ENCODE measurements at regions not wholly inside any gene's neighbourhood (a gene's known extent, or its start where the extent isn't known, plus 50 kb on each side); places are given as distances from the start of the nearest gene placed in this dataset.
"Not testable (repeated sequence)": the region's sequence is repeated elsewhere in the genome, so short reads cannot be mapped to it uniquely, and the experiment has no call there.

GRCh38 chr15:93413745-93414144 lies 324.7 kb upstream of the RGMA start:
- DNase-seq = no peak

DNA sequence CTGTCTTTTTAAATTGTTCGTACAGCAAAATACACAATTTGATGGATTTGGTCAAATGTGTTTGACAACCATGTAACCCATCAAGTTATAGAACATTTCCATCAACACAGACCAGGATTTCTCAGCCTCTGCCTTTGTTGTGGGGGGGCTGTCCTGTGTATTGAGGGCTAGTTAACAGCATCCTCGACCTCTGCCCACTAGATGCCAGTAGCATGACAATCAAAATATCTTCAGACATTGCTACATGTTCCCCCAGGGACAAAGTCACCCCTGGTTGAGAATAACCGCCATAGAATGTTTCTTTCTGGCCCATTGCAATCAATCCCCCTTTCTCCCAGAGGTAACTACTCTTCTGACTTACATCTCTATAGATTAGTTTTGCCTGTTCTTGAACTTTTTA lies 310.1 kb upstream of the RGMA start:
- no peak for DNase-seq

- DNase-seq = no peak
Measured at GRCh38 chr15:93389211-93389610, 300.2 kb upstream of the RGMA start.

DNA sequence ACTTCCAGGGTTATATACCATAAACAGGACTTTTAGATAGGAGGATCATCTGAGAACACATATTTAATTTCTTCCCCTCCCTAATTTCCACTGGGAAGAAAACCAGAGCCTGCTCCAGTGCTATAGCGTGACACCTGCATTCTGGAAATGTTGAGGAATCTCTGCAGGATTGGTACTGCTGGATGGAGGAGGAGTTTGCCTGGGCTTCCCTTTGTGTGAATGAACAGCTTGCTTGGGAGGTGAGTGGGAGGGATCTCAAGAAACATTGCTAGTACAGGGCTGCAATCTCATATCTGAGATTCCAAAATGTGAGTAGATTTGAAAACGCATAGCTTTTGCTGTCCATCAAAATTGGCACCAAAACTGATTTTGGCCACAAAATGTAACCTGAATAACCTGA lies 295.9 kb upstream of the RGMA start:
- no peak for DNase-seq

DNA sequence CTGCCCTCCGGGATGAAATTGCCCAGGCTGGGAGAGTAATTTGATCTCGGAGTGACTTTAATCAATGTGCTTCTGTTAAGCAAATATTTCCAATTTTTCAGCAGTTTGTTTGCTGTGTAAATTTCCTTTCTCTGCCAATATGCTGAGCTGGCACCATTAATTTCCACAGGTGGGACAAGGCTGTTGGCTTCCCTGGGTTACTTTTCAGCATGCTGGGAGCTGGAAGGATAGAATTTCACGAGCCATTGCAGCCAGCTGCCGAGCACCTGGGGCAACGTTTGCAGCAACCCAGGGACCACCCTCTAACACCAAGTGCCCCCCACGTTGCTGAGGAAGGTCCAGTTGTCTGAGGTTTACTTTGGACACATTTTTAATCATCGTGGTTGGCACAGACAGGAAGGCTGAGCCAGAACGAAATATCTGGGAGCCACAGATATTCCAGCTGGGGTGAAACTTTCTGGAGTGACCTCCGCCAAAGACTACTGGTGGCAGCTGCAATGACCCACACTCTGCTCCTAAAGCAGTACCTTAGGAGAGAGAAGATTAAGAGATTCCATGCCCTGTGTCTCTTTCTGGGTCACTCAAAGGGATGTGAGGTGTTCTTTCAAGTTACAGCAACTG lies 293.3 kb upstream of the RGMA start:
- peak; percentile 53 for DNase-seq

DNA sequence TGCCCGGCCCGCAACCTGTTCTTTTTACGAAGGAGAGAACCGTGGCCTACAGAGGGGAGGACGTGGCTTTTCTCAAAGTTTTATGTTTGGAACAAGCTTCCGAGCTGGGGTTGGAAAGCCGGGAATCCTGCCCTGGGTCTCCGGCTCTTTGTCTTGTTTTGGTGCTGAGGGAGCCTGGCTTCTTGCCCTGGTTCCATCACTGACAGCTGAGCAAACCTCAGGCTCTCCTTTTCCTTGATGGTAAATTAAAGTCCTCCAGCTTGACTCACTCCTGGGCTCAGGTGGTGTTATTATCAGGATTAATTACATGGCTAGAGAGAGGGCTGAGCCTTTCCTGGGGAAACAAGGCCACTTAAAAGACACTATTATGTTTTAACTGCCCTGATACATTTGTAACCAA lies 289.5 kb upstream of the RGMA start:
- peak; percentile 82 for DNase-seq

DNA sequence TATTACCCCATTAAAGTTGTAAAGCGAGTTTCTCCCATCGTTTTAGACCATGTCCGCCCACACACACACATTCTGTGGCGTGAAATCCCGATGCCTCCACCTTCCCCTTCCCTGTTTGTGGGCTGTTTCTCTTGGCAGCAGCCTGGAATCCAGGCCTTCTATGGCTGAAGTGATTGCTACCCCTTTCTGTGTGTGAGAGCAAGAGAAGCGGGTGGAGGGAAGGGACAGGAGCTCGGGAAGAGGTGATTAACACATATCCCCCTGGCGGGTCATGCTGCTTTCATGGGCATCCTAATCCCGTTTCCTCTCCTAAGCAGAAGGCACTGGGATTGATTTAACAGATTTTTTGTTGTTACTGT lies 283.8 kb upstream of the RGMA start:
- DNase-seq = no peak

- DNase-seq = no peak
Measured at GRCh38 chr15:93372208-93372864, 283.3 kb upstream of the RGMA start.

GRCh38 chr15:93366387-93367100 lies 277.5 kb upstream of the RGMA start:
- no peak for DNase-seq

GRCh38 chr15:93362821-93363220 lies 273.8 kb upstream of the RGMA start:
- no peak for DNase-seq

- DNase-seq = no peak
Measured at GRCh38 chr15:93362203-93362602, 273.2 kb upstream of the RGMA start.

DNA sequence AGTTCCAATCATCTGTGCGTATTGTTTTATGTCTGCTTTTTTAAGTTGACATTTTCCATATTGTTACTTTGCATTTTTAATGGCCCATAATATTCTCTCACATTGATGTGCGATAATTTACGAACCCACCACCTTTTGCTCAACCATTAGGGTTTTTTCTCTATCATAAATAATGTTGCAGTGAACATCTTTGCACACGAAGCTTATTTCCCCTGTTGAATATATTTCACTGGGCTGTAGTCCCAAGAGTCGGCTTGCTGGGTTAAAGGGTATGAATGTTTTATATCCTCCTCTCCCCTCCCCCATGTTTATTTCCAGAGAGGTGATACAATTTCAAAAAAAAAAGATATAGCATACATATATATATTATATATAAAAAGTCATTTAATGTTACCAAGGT lies 272.7 kb upstream of the RGMA start:
- DNase-seq = no peak

DNA sequence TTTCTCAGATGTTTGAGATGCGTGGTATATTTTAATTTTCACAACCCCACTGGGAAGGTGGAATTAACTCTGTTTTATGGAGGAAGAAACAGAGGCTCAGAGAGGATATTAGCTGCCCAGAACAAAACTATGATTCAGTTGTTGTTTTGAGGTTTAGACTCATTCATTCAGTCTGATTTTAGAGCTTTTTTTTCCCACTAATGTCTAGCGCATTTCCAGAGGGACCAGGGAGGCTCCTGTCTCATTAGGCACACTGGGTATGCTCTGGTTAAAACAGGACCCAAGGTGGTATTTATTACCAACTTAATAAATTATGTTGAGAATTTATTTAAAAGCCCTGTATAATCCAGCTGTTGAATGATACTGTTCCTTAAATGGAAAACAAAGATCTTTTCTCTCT lies 272.0 kb upstream of the RGMA start:
- DNase-seq = no peak

GRCh38 chr15:93360318-93360717 lies 271.3 kb upstream of the RGMA start:
- no peak for DNase-seq

- peak; percentile 61 for DNase-seq
Measured at GRCh38 chr15:93359425-93360131, 270.6 kb upstream of the RGMA start.

DNA sequence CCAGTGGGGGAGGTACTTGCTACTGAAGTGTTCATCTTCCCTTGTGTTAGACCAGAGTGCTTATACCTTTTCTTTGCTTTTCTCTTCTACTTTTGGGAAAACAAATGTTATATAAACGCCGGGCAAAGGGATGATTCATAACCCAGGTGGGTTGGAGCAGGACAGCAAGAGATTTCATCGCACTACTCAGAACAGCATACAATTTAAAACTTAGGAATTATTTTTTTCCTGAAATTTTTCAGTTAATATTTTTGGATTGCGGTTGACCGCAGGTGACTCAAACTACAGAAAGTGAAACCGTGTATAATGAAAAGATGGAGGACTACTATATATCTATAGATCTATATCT lies 270.0 kb upstream of the RGMA start:
- no peak for DNase-seq

GRCh38 chr15:93358166-93359059 lies 269.4 kb upstream of the RGMA start:
- no peak for DNase-seq

GRCh38 chr15:93348711-93349545 lies 259.9 kb upstream of the RGMA start:
- no peak for DNase-seq

DNA sequence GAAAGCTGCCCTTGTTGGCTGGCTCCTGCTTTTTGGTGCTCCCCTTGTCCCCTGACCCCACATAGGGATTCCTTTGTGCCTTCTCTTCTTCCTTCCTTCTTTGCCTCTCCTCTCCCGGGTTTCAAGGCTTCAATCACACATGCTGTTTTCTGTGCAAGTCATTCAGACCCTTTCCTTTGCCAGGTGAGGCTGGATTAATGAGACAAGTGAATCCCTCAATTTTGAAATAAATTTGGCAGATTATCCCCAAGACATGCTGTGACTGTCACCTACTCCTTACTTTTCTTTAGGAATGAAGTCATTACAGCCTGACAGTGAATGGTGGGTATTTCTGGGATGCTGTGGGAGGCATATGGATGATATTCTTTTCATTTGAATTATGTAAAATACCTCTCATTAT lies 259.0 kb upstream of the RGMA start:
- no peak for DNase-seq

DNA sequence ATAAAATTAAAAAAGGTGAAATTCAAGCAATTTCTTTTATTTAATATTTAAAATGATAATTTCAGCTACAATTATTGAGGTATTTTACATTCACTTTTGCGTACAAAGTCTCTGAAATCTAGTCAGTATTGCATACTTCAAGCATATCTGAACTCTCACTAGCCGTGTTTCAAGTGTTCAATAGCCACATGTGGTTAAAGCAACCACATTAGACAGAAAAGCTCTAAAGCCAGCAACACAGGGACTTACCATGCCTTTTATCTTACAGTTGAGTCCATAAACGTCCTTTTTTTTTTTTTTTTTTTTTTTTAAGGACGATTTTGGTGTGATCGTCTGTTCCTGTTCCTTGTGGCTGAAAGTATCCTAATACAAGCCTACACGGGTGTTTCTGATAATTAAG lies 257.0 kb upstream of the RGMA start:
- no peak for DNase-seq

- DNase-seq = not testable (repeated sequence)
Measured at GRCh38 chr15:93343402-93343801, 254.4 kb upstream of the RGMA start.

DNA sequence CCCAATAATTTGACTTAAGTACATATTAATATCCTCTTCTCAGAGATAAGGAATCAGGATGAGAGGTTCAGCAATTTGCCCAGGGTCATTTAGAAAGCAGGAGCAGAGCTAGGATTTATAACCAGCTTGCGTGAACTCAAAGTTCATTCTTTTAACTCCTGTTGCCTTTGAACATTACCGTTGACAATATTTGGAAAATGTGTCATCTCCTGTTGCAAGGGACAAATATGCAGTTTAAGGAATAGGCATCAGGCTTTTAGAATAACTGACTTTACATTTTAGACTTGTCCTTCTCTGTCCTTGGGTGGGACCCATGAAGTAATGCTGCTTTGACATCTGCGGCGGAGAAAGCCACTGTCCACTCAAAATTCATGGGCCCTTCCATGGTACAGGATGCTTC lies 252.2 kb upstream of the RGMA start:
- DNase-seq = no peak
